ENCODE measurements at regions not wholly inside any gene's neighbourhood (a gene's known extent, or its start where the extent isn't known, plus 50 kb on each side); places are given as distances from the start of the nearest gene placed in this dataset.
"Not testable (repeated sequence)": the region's sequence is repeated elsewhere in the genome, so short reads cannot be mapped to it uniquely, and the experiment has no call there.

- no peak for DNase-seq
Observed at GRCh38 chr3:67937498-67938118, 283.2 kb upstream of the SUCLG2 start.

GRCh38 chr3:67930394-67930793, 276.0 kb upstream of the SUCLG2 start:
- DNase-seq, result not testable (repeated sequence)

DNA sequence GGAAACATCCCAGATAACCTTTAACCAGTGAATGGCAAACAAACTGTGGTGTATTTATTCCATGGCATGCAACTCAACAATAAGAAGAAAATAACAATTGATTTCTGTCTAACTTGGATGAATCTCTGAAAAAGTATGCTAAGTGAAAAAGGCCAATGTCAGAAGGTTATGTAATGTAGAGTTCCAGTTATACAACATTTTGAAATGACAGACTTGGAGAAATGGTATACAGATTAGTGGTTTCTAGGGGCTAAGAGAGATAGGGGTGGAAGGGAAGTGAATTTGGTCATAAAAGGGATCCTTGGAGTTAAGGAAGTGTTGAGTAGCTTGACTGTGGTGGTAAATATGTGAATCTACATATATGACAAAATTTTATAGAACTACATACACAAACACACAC, 269.4 kb upstream of the SUCLG2 start:
- DNase-seq, result no peak

- no peak for DNase-seq
Observed at GRCh38 chr3:67920969-67921368, 266.6 kb upstream of the SUCLG2 start.

GRCh38 chr3:67920311-67920710, 265.9 kb upstream of the SUCLG2 start:
- no peak for DNase-seq

GRCh38 chr3:67916353-67916752, 261.9 kb upstream of the SUCLG2 start:
- DNase-seq, result no peak

DNA sequence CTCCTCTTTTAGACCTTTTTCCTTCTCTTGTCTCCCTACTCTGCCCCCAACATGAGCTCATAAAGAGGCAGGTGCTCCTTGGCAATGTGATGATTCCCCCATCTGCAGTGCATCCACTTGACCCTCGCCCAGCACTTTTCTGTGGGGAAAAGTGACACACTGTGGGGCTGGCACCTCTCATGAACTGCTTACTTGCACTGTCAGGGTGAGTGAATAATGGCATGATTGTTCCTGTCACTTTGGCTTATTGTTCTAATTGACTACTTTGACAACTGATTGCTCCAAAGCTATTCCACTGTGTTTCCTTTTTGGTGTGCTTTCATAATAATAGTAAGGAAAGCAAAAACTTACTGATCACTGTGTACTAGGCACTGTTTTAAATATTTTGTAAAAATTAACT, 253.3 kb upstream of the SUCLG2 start:
- DNase-seq, result no peak

GRCh38 chr3:67906261-67906660, 251.8 kb upstream of the SUCLG2 start:
- DNase-seq, result no peak

DNA sequence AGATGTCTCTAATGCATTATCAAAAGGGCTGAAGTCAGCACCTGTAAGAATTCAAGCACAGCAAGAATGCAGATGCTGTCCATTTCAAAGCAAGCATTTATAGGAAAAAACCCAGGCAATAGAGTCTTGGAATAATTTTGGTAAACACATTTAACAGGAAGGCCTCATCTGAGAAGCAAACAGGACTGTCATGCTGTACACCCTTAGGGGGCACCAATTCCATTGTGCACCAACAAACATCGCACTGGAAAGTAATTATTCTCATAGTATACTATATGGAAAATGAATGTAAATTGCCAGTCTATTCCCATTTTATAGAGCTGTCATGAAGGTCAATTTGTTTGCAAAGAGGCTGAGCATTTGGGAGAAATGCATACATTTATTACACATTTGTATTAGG, 247.3 kb upstream of the SUCLG2 start:
- DNase-seq, result no peak

DNA sequence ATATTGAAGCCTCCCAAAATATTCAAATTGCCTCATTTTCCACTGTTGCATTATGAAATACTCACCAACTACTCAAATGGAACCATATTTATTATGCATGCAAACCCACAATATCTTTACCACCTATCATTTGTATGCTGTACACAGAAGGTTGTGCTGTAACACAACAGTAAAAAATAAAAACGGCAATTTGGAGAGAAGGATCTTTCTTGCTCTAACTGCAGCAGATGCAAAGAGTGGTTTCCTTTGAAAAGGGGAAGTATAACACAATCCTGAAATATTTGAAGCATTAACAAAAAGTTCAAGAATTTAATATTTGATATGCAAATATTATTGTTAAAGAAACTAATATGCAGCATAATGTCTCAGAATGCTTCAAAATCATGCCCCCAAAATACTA, 244.5 kb upstream of the SUCLG2 start:
- DNase-seq, result no peak

DNA sequence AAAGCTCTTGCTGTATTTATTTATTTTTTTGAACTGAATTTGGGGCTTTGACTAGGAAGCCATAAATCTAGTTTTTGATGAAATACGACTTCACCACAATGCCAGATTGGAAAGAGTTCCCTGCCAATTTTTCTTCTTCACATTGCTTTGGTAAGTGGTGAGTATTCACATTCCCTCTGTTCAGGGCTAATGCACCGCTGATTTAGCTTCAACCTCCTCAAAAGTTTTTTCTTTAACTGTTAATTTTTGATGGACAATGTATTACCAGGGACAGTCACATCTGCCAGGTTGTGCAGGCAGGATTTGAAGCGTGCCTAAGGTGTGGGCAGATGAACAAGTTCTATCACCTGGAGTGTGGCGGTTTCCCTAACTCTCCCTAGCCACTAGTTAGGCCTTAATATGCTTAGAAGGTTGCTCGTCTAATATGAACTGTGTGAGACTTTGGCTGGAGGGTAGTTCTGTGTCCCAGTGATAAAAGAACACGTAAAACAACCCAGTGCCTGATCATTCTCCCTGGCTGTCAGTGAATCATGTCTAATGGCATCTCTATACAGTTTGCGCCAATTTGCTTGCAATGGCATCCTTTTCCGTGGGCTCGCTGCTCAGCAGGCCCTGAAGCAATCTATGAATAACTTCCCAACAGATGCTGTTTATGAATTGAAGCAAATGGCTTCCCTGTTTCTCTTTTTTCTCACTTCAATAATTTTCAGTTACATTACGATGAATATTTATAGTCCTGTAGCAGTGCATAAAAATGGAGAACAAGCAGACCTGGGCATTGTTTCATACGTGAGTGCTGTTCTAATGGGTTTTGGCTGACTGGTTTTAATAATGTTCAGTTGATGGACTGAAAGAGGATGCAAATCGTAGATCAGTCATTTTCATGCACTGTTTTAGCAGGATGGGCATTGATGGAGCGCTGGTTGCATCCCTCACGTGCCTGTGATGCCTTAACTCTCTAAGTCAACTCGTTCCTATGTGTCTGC, 243.2 kb upstream of the SUCLG2 start:
- no peak for DNase-seq

- no peak for DNase-seq
Observed at GRCh38 chr3:67896130-67896529, 241.7 kb upstream of the SUCLG2 start.

- DNase-seq, result no peak
Observed at GRCh38 chr3:67894510-67894909, 240.1 kb upstream of the SUCLG2 start.

DNA sequence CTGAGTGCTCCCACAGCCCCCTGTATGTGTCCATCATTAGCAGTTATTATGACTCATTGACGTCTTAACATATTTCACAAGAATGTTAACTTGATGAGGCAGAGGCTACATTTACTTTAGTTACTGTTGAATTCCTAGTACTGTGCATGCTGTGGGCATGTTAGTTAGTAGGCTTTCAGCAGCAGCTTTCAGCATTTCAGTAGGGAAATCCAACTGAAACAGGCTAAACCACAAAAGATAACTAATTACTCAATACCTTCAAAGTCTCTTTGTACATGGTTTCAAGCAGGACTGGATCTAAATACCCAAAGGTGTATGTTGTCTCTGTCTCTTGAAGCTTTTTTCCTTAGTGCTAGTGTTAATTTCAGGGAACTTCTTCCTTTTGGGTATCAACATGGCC, 229.9 kb upstream of the SUCLG2 start:
- no peak for DNase-seq

DNA sequence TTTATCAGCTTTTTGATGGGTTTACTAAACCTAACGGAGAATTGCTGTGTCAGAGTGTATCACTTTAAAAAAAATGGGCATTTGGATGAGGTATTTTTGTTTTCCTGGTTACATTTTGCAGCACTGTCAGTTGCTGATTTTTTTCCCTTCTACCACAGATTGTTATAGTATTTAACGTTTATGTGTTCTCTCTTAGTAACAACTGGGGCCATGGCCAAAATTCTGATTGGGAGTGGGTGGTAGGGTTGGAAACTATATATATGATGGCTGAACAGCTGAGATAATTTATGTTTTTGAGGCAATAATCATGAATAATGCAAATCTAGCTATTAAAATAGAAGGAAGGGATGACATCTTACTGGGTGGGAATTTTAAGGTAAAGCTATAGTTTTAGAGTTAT, 229.4 kb upstream of the SUCLG2 start:
- DNase-seq, result no peak

DNA sequence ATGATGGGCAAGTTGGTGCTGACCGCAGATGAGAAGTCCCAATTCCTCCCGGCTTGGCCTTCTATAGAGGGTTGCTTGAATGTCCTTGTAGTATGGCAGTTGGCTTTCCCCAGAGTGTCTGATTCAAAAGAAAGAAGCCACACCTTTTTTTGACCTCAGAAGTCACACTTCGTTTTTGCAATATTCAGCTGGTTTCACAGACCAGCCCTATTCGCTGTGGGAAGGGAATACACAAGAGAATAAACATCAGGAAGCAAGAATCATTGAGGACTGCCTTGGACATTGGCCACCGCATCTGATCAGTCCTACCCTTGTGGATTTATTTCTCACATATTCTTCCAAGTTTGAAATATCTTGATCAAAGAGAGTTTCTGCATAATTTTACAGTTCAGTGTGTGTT, 228.6 kb upstream of the SUCLG2 start:
- no peak for DNase-seq

- DNase-seq, result no peak
Observed at GRCh38 chr3:67876261-67876660, 221.8 kb upstream of the SUCLG2 start.

DNA sequence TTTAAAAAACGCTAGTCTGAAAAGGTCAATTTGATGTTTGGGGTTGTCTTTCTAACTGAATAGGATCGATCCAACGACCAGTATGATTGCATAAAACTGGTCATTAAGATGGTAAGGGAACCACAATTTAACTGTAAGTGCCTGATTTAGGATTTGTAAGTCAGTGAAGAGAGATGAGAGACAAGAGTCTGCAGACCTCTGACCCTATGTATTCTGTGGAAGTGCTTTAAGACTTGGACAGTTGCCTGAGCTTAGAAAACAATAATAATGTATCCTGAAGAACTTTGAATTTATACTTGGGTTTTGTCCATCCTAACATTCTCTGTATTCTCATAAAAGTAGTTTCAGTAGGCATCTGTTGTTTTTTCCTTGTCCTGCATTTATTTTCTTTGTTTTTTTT, 221.4 kb upstream of the SUCLG2 start:
- DNase-seq, result no peak

DNA sequence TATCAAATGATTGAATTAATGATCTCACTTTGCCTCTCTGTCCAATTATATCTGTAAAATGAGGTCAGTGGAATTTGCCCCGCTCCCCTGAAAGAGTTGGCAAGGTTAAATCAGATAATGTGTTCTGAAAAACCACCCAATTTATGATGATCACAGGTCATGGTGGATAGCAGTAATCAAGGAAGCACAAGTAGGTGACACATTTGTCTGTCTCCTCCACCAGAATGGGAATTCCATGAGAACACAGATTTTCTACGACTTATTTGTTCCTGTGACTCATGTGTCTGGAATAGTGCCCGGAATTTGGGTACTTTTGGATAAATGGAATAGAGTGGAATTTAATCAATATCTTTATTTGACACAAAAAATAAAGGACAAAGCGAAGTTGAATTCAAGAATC, 220.9 kb upstream of the SUCLG2 start:
- DNase-seq, result no peak

- DNase-seq, result no peak
Observed at GRCh38 chr3:67870477-67870876, 216.1 kb upstream of the SUCLG2 start.

DNA sequence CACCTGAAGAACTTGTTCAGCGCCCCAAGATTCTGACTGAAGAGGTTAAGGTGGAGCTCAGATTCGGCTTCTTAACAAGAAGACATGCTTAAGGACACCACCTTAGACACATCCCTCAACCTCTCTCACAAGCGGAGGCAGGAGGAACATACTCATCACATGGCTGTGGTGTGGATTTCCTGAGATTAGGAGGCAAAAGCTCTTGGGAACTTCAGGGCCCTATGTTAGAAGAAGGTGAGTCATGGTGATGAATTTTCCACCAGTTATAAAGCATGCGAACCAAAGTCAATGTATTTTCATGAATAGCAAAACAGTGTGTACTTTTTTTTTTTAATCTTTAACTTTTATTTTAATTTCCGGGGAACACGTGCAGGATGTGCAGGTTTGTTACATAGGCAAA, 212.2 kb upstream of the SUCLG2 start:
- DNase-seq, result no peak

DNA sequence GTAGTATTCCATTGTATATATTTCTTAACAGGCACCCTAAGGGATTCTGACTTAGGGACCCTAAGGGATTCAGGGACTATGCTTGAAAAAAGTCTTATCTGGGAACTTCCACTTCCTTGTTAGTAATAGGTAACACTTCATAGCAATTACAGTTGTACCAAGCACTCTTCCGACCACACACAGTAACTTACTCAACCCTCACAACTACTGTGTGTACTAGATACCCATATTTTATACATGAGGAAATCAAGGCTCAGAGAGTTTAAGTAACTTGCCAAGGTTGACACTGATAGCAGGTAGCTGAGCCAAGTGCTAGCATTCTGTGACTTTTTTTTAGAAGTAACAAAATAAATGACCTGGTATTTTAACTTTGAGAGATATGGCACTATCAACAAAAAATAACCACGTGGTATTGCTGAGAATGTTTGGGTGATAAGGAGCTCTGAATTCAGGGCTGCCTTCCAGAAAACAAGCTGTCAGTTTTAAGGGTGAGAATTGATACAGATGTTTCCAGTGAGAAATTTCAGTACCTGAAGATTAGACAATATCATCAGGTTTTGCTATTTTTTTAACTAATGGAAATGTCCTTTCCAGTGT, 210.3 kb upstream of the SUCLG2 start:
- DNase-seq, result no peak

DNA sequence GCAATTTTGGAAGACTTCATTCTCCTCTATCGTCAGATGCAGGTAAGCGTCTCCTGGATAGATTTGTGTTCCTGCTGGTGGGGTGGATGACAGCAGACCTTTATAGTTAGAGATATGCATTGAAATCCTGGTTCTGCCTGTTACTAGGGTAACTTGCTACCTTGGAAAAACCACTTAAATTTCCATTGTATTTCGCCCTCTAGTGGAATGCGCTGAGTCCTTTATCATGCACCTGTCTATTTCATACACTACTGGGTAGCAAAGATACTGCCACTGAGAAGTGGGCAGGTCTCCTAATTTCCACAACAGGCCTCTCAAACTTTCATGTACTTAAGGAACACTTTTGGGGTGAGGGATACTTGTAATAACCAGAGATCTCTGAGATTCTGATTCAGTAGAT, 209.5 kb upstream of the SUCLG2 start:
- DNase-seq, result no peak

DNA sequence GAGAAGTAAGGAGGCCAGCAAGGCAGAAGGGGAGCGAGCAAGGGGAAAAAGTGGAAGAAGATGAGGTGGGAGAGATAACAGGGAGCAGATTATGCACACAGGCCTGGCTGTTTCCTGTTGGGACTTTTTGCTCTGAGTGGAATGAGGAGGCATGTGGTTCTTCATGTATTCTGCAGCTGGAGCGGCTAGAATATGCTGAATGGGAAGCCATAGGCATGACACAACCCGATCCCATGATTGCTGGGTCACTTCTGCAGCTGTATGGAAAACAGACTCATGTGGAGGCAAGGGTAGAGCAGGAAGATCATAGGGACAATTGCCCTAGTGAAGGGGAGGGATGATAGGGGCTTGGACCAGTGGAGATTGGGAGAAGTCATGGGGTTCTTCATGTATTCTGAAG, 206.0 kb upstream of the SUCLG2 start:
- DNase-seq, result no peak

Measured in stimulated activated CD4-positive, alpha-beta T cell treated with anti-CD3 and anti-CD28 coated beads, Interleukin-4, amount 100 ng/mL, for 24 hours (primary cell).